H1 (cell line): ENCODE measurements at regions not wholly inside any gene's neighbourhood (a gene's known extent, or its start where the extent isn't known, plus 50 kb on each side); places are given as distances from the start of the nearest gene placed in this dataset.

Source experiments
- BCL11A ChIP-seq, 2 experiments: IDR thresholded peaks; one replicate each; pipeline ENCODE4 v1.6.1; 2011; ENCODE audit warnings: low read depth in 2 of 2, low read length in 2 of 2, mild to moderate bottlenecking in 2 of 2
- CEBPB ChIP-seq: IDR thresholded peaks from 2 replicates; pipeline ENCODE4 v1.6.1; 2012; ENCODE audit warnings: low read depth, low read length
- CHD2 ChIP-seq: IDR thresholded peaks from 2 replicates; pipeline ENCODE4 v1.6.1; 2012; ENCODE audit warnings: low read length, improper control_type of control experiment
- EP300 ChIP-seq, 2 experiments: IDR thresholded peaks; 1 replicate in 1 of 2; 2 replicates in 1 of 2; pipeline ENCODE4 v1.6.1; 2011 to 2012; ENCODE audit warnings: low read depth in 2 of 2, low read length in 2 of 2, mild to moderate bottlenecking in 2 of 2, borderline replicate concordance in 1 of 2, inconsistent platforms in 1 of 2, moderate library complexity in 1 of 2
- EZH2 ChIP-seq: fragments of 200-600 bp; sonication (generic); IDR thresholded peaks from 2 replicates; pipeline ENCODE4 v1.7.1; 2012; ENCODE audit warnings: low read depth, mild to moderate bottlenecking, moderate library complexity, low read length, inconsistent platforms; ENCODE audit not compliant: severe bottlenecking
- POLR2A ChIP-seq, 2 experiments: IDR thresholded peaks; 1 replicate in 1 of 2; 2 replicates in 1 of 2; pipeline ENCODE4 v1.6.1; 2011; ENCODE audit warnings: low read depth in 2 of 2, low read length in 2 of 2, mild to moderate bottlenecking in 2 of 2; ENCODE audit errors: control extremely low read depth in 1 of 2
- POLR2AphosphoS5 ChIP-seq: IDR thresholded peaks from 2 replicates; pipeline ENCODE4 v1.6.1; 2011; ENCODE audit warnings: low read depth, low read length
- SIX5 ChIP-seq: IDR thresholded peaks from 2 replicates; pipeline ENCODE4 v1.6.1; 2011; ENCODE audit warnings: mild to moderate bottlenecking, low read depth, low read length
- TF ChIP-seq, protein P1 (sequence below): IDR thresholded peaks from 2 replicates; pipeline ENCODE4 v1.6.1; 2012; ENCODE audit warnings: low read length, inconsistent platforms
- TF ChIP-seq, protein P2 (sequence below), 3 experiments: IDR thresholded peaks; 1 replicate in 2 of 3; 2 replicates in 1 of 3; pipeline versions ENCODE4 v1.5.1 to v1.6.1; 2011; ENCODE audit warnings: low read length in 3 of 3, mild to moderate bottlenecking in 3 of 3, inconsistent platforms in 2 of 3, low read depth in 1 of 3, moderate library complexity in 1 of 3; ENCODE audit not compliant: insufficient read depth in 1 of 3; ENCODE audit errors: control extremely low read depth in 1 of 3
- TF ChIP-seq, protein P3 (sequence below): IDR thresholded peaks from 2 replicates; pipeline ENCODE4 v1.6.1; 2012; ENCODE audit warnings: inconsistent platforms

DNA sequence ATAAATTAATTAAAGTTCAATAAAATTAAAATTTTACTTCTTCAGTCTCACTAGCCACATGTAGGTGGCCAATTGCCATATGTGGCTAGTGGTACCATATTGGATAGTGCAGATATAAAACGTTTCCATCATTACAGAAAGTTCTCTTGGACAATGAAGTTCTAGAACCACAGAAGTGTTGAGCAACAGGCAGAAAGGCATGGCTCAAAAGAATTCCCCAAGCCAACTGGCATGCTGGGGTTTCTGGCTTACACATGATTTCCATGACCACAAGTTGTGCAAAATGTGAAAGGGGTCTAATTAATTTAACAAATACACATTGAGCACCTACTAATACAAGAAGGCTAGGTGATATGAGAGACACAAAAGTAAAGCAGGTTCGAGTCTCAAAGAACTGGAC, 72.2 kb upstream of the CDC42BPA start:
- no peak for TF ChIP-seq EZH2
- TF ChIP-seq POLR2AphosphoS5, result no peak
- TF ChIP-seq, protein P1, sequence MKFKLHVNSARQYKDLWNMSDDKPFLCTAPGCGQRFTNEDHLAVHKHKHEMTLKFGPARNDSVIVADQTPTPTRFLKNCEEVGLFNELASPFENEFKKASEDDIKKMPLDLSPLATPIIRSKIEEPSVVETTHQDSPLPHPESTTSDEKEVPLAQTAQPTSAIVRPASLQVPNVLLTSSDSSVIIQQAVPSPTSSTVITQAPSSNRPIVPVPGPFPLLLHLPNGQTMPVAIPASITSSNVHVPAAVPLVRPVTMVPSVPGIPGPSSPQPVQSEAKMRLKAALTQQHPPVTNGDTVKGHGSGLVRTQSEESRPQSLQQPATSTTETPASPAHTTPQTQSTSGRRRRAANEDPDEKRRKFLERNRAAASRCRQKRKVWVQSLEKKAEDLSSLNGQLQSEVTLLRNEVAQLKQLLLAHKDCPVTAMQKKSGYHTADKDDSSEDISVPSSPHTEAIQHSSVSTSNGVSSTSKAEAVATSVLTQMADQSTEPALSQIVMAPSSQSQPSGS, result no peak
- TF ChIP-seq, protein P2, sequence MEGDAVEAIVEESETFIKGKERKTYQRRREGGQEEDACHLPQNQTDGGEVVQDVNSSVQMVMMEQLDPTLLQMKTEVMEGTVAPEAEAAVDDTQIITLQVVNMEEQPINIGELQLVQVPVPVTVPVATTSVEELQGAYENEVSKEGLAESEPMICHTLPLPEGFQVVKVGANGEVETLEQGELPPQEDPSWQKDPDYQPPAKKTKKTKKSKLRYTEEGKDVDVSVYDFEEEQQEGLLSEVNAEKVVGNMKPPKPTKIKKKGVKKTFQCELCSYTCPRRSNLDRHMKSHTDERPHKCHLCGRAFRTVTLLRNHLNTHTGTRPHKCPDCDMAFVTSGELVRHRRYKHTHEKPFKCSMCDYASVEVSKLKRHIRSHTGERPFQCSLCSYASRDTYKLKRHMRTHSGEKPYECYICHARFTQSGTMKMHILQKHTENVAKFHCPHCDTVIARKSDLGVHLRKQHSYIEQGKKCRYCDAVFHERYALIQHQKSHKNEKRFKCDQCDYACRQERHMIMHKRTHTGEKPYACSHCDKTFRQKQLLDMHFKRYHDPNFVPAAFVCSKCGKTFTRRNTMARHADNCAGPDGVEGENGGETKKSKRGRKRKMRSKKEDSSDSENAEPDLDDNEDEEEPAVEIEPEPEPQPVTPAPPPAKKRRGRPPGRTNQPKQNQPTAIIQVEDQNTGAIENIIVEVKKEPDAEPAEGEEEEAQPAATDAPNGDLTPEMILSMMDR (IDR thresholded peaks at IDR 0.05; ENCODE audit: control extremely low read depth in 1 of 3, insufficient read depth in 1 of 3, low read depth in 1 of 3, low read length in 3 of 3), result no peak
- TF ChIP-seq EP300 (IDR thresholded peaks at IDR 0.05; ENCODE audit: borderline replicate concordance in 1 of 2, low read depth in 2 of 2, low read length in 2 of 2), result no peak
- no peak for TF ChIP-seq BCL11A (IDR thresholded peaks at IDR 0.05; ENCODE audit: low read depth in 2 of 2, low read length in 2 of 2)
- no peak for TF ChIP-seq POLR2A (IDR thresholded peaks at IDR 0.05; ENCODE audit: control extremely low read depth in 1 of 2, low read depth in 2 of 2, low read length in 2 of 2)
- TF ChIP-seq SIX5, result no peak
- no peak for TF ChIP-seq CEBPB
- TF ChIP-seq CHD2, result no peak
- TF ChIP-seq, protein P3, sequence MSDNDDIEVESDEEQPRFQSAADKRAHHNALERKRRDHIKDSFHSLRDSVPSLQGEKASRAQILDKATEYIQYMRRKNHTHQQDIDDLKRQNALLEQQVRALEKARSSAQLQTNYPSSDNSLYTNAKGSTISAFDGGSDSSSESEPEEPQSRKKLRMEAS, result no peak
